Glomerular visceral epithelial cell (primary cell): ENCODE measurements at regions not wholly inside any gene's neighbourhood (a gene's known extent, or its start where the extent isn't known, plus 50 kb on each side); places are given as distances from the start of the nearest gene placed in this dataset.

Source experiments
- DNase-seq: peaks from one replicate; pipeline ENCODE4 v3.0.0-alpha.2; 2016; ENCODE audit errors: extremely low spot score

DNA sequence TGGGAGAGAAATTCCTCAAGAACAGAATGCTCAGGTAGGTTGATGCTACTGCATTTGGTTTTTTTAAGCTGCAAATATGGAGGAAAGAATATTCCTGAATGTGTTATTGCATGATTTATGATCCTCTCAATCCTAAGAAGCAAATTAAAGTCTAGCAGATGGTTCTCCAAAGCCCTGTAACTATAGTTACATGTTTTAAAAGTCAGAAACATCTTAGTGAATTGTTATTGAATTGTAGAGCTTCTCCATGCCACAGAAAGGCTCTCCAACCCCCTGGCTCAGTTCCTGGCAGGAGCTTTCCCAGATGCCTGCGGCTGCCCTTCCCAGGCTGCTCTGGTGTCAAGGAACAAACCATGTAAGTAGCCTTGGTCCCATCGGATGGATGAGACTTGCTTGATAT is 227.8 kb upstream of the GATB start:
- no peak for DNase-seq

DNA sequence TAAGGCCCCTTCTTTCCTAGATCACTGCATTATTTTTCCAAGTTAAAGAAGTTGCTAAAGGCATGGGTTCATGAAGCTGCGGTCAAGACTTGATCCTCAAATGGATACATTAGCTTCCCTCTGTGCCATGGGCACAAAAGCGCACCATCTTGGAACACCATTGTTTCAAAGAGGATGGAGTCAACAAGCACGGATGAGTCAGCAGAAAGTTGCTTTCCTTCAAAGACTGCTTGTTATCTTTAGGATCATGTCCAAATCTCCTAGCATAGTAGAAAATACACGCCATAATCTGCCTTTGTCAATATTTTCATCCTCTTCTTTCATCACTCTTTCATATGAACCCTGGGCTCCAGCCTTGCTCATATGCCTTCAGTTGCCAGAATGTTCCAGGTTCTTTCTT is 226.8 kb upstream of the GATB start:
- no peak for DNase-seq

DNA sequence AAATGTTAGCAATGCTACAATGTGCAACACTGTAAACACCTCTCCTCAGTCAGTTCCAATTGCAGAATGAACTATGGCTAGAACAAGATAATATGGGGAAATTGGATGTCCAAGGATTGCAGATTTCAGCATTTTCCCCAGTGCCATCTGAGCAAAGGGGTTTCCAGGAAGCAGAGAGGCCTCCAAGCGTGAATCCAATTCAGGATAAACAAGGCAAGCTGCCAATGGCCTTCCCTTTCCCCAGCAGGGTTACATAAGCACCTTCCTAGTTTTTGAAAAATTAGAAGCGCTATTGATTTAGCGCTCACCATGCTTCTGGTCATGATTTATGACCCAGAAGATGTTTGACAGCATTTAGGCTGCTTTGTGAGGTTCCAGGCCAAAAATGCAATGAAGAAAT is 223.0 kb upstream of the GATB start:
- no peak for DNase-seq

DNA sequence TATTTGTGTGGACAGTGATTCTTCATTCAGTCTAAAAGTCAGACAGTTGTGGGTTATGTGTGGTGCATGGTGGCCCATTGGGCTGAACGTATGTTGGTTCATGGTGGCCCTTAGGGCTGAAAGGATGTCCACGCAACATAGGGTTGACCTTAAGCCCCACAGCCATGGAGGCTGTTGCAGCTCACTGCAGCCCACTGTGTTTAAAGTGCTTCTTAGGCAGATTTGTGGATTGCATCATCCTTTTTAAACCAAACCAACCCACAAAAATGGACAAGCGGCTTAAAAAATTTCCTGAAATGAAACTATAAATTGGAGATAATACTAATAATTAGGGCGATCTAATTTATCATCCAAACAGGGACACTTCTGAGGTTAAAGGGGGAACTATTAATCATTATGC is 219.0 kb upstream of the GATB start:
- DNase-seq = no peak

DNA sequence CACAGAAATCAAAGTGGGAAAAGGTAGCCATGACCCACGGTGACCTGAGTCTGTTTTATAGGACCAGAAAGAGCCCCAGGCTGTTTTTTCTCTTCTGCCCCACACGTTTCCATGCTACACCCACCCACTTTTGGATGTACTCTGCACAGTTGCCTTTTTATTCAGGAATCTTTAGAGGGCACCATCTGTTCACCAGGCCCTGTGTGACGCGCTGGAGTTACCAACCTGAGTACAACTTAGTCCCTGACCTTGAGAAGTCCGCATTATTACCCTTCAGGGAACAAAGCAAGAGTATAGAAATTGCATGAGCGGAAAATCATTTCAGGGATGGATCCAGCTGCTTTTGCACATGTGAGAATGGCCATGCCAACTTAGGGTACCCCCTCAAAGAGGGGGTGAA is 207.8 kb upstream of the GATB start:
- DNase-seq = no peak

DNA sequence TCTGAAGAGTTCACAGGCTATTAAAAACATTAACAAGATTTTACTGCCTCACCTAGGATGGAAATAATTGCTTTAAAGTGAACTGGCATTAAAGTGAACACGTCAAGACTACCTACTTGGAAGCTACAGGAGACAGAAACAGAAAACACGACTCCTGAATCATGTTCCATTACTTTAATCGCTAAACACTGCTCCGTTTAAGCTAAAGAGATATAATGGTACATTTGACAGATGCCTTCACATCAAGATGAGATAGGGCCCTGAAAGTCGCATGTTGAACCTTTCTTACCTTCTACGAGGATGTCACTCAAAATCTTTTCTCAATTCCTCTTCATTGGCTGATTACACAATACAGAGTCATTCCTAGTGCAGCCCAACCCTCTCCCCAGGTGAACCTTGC is 206.3 kb upstream of the GATB start:
- DNase-seq = no peak

DNA sequence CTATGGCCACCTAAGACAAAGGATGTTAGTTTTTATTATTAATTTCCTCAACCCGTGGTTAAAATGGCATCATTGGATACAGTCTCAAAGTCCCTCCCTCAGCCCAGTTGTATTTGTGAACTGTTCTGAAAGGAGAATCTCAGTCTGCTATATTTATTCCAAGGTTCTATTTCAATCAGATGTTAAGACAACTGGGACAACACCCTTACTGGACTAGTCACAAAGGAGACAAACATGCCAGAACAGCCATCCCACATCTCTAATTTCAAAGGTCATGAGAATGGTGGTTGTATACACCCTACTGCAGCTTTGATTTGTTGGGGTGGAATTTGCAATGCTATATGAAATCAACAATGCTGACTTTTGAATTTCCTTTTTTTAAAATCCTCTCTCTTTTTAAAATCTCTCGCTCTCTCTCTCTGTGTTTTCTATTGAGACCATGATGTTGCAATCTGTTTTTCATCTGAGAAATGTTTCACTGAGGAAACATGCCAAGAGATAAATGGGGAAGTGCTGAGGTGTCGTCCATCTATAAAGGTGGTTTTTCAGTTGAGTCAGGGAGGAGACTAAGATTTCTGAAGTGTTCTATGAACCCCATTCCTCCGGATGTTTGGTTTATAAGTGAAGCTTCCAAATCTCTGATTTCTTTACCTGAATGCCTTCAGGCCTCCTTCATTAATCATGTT is 201.5 kb upstream of the GATB start:
- no peak for DNase-seq

DNA sequence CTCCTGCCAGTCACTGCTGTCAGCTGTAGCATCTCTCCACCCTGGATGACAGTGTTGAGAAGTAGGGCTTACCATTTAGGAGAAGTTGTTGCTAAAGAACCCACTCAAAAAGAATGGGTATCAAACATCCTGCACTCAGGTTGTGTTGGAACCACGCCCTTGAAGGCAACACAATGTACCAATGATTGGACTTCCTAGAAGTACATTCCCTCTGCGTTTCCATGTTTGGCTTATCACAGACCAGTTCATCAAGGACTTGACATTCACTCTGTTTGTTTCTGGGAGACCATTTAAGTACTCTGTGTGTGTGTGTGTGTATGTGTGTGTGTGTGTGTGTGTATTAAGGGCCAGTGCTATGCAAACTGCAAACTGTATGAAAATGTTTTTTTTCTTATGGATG is 200.6 kb upstream of the GATB start:
- DNase-seq = no peak

DNA sequence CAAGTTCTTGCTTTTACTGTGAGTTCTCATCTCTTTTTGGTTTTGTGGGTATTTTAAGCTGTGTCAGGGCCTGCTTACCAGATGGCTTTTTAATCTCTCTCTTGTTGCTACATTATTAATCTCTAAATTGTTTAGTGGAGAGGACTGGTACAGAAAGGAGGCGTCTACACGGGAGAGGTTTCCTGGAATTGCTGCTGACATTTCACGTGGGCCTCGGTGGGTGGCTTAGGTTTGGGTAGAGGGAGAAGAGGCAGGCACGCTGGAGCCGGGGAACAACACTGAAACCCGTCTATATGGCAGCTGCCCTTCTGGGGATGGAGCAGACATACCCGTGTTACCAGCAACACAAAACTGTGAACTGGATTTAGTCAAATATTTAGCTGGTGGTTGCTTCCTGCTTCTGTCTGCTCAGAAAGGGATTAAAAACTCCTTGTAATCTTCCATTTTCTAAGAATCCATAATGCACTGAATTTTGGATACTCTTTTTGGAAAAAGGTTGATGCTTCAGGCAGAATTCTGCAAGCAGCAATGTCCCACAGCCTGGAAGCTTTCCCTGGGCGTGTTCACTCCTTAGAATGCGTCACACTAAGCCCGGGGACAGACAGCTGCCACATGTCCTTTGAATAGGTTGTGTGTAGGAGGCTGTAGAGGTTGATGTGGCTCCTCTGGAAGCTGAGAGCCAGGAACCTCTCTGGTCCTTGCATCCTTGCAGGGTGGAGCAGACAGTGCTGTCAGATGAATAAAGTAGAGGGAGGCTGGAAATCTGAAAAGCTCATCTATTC is 199.8 kb upstream of the GATB start:
- no peak for DNase-seq

DNA sequence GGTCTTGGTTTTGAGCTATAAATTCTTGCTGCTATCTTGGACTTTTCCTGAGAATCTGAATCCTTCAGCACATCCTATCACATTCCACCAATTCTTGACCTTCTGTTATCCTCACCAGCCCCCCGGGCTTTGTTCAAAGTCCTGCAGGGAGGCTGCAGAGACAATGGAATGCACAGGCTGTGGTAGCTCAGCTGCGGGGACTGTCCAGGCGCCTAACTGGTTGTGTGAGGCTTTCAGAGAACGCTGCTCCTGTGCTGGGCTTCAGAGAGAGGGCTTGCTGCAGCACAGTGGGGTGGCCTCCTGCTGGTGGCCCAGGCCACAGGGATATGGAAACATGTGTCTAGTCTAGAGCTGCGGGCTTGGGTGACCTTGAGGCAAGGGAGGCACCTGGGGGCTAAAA is 196.3 kb upstream of the GATB start:
- DNase-seq = no peak

DNA sequence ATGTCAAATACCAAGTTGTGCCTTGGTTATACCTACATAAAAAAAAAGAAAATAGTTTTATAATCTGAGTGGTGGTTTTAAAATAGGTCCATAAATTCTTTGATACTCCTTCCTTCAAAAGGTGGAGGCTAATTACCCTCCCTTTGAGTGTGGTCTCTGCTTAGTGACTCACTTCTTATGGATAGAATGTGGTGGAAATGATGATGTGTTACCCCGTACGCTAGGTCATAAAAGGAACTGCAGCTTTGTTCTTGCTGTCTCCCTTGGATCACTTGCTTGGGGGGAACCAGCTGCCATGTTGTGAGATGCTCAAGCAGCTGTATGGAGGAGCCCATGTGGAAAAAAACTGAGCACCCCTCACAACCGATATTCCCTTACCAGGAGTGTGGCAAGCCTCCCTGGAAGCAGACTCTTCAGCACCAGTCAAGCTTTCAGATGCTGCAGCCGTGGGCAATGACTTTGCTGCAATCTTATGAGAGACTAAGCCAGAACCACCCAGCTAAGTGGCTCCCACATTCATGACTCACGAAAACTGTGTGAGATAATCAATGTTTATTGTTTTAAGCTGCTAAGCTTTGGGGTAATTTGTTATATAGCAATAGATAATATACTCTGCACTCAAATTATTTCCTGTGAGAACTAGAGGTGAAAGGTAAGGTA is 195.0 kb upstream of the GATB start:
- DNase-seq = no peak

DNA sequence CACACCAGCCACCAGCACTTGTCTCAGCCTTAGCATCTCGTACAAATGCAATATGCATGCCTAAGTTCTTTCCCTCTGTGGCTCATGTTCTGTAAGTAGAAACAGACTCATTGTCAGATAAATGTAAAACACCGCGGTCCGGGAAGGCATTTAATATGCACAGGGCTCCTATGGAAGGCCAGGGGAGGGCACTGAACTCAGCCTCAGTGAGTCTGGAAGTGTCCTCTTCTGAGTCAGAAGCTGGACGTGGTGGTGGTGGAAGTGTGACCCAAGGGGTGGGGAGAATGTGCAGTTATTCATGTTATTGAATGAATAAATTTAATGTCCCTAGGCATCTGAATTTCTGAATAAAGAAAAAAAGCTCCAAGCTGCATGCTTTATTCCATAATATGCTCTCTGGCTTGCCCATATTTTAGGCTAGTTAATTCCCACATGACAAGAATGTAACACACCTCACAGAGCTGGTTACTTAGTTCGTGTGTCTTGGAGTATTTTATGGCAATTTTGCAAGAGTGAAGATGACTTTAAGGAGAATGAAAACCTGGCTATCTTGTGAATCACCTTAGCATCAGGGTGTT is 193.1 kb upstream of the GATB start:
- DNase-seq = no peak

DNA sequence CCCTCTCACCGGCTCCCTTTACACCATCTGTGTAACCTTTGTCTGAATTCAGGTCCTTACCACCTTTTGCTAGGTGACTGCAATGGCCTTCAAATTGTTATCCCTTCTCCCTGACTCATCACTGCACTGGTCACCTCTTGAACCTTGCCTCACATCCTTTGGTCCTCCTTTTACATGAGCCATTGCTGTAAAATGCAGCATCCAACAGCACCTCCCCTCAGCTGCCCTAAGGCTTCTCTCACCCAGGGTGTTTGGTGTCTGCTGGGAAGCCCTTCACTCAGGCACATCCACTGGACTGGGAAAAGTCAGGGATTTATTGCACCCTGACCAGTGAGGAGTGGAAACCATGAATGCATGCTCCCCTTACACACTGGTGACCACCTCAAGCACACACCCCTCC is 192.5 kb upstream of the GATB start:
- no peak for DNase-seq

DNA sequence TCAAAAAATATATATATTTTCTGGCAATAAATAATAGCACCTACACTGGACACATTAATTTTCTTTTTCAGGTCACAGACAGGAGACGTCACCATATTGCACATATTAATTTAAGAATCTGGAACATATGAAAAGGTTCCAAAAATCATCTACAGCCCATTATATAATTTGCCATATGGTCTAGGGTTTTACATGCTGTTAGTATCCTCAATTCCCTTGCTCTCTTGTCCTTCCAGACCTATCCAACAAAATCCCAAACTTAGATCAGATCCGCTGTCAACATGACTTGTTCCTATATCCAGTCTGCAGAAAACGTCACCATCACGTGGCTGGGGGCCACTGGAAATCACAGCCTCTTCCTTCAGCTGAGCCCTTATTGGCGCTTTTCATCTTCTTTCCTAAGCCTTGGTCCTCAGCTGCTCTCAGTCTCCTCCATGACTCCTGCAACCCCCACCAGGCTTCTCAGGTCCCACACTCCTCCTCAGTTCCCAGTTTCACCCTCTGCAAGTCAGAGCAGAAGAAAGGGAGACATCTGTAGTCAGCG is 192.0 kb upstream of the GATB start:
- DNase-seq = no peak

DNA sequence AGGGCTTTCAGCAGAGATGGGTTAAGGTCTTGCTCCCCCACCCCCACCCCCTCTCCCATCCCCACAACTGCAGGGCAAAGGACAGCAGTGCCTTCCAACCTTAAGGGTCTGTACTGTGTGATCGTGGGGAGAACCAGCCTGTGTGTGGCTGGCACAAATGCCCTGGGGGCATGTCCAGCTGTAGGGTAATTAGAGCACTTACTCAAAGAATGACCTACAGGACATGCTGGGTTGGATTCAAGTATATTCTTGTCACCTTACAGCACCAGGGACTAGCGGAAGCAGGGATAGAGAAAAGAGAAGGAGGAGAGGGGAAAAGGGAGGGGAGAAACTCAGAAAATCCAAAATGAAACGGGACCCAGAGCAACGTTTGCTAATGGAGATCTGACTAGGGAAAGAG is 191.3 kb upstream of the GATB start:
- DNase-seq = no peak

DNA sequence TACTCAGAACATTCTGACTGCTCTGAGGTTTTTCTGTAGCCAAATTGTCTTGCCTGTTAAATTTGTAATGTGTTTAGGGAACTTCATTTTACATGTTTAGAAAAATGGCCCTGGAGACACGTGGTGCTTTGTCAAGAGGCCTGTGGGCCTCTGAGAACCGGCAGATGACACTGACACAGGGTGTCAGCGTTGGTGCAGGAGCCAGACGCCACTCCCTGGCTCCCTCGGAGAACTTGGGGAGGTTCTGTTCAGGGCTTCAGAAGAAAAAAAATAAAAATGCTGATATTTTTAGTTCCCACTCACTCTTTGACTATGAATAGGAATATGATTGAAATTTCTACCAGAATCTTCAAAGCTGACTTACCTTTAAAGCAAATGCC is 190.9 kb upstream of the GATB start:
- DNase-seq = no peak

DNA sequence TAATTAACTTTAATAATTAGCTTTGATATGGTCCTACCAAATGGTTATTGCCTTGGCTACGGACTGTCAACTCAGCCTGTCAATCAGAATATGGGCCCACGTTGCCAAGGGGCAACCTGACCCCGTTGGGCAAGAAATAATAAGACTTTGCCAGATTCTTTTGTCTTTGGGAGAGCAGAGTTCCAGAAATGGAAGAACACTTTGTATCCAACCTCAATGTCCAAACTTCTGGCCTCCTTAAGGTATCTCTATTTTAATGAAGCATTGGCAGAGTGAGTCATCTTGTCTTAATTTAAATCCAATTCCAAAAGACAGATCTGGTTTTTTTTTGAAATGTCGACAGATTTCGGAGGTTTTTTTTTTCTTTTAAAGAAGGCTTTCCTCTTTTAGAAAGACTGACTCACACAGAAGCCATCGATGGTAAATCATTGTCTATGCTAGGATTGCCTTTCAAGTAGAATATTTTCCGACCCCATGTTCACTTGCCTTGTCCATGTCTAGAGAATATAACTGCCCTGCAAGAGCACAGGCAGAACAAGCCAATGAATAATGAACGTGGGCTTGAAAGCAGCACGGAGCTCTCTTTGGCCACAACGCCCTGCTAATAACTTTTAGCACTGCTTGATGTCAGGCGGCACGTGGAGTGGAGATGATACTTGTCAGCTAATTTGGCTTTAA is 190.3 kb upstream of the GATB start:
- peak; percentile 11 for DNase-seq

DNA sequence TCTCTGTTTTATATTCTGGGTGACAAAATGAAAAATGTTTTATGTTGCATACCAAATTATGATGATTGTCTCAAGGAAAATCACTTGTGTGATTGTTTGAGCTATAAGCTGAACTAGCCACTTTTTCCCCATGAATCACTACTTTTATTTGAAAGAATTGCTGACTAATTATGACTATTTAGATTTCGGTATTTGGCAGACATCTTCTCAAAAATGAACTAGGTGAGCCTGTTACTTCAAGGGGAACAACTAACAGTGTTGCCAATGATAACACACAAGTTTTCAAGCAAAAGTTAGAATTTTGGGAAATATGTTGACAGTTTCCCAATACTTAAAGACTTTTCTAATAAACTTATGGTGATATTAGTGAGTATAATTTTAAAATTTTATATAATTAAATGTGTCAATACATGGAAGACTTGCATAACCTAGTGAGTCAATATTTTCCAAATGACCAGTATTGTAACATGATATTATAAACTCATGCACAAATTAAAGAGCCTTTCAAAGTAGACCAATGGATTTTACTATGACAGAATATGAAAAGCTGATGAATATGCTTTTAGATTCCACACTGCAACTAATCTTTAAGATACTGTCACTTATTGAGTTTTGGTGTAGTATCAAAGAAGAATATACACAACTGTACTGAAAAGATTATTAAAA is 187.7 kb upstream of the GATB start:
- no peak for DNase-seq

DNA sequence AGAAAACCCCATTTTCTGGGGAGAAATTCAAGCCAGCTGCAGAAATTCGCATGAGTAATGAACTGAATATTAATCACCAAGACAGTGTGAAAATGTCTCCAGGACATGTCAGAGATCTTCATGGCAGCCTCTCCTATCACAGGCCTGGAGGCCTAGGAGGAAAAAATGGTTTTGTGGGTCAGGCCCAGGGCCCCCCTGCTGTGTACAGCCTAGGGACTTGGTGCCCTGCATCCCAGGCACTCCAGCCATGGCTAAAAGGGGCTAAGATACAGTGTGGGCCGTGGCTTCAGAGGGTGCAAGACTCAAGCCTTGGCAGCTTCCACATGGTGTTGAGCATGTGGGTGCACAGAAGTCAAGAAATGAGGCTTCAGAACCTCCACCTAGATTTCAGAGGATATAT is 185.9 kb upstream of the GATB start:
- no peak for DNase-seq

DNA sequence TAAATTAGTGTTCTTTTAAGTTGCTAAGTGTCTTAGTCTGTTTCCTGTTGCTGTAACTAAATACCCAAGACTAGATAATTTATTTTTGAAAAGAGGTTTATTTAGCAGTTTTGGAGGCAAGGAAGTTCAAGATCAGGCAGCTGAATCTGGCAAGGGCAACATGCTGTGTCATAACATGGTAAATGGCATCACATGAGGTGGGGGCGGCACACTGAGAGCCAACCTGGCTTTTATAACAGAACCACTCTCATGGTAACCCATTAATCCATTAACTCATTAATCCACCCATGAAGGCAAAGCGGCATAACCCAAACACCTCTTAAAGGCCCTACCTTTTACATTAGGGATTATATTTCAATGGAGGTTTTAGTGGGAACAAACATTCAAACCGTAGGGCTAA is 182.2 kb upstream of the GATB start:
- DNase-seq = no peak

DNA sequence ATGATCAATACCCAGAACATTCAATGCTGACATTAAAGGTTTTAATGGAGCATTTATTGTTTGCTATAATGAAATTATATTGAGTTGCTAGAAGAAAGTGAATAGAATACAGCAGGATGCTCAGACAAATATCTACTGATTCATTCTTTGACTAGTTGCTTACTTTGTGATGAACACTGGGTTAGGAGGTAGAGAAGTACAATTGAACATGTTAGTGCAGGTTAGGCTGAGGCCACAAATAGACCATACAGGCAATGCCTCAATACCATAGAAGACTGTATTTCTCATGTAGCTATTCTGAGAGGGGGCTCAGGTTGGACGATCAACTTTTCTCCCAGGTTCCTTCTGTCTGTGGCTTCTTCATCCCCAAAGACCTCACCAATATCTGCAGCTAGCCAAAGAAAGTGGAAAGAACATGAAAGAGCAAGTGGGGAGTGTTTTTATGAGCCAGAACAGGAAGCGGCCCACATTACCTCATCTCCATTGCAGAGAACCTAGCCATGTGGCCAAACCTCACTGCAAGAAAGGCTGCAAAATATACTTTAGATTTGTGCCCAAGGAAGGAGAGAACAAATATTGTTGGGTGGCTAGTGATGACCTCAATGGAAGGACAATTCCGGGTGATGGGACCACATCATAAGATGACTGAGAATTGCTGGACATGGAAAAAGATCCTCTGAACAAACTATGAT is 180.3 kb upstream of the GATB start:
- no peak for DNase-seq
